Renal pelvis (tissue), 1 donor: ENCODE measurements at regions not wholly inside any gene's neighbourhood (a gene's known extent, or its start where the extent isn't known, plus 50 kb on each side); places are given as distances from the start of the nearest gene placed in this dataset.
"Not testable (repeated sequence)": the region's sequence is repeated elsewhere in the genome, so short reads cannot be mapped to it uniquely, and the experiment has no call there.

ENCODE experiments used
- DNase-seq: peaks from one replicate; pipeline ENCODE4 v3.0.0-alpha.2; 2013

DNA sequence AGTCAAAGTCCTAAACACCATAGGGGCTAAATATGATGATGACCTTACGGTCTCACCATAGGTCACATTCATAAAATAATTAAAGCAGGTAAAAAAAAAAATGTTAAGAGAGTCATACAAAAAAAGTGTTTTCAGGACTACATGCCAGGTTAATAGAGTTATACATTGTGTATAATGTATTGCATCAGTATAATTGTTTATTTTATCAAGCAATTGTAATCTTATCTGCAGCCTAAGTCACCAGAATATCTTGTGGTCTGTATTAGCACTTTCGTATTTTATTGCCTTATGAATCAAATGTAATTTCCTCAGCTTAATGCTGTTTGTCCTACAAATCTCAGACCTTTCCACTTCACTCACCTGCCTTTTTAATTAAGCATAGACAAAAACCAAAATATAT, 972.9 kb upstream of the PCDH20 start:
- DNase-seq: no peak

DNA sequence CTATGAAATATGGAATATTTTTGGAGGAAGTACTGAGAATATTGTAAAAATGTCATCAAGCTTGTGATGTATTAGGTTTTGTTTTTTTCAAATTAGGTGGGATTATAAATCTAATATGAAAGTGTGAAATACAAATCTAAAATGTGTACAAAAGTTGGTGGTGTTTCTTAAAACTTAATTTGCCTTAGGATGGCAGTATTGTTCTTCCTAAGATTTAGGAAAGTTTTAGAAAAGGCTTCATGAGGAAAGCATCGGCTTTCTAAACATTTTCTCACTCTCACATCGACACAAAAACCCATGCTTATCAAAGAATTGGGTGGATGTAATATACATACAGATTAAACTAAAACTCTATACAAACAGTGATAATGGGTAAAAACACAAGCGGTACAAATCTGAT, 972.0 kb upstream of the PCDH20 start:
- no peak for DNase-seq

- DNase-seq: not testable (repeated sequence)
Measured at GRCh38 chr13:62379241-62379640, 963.6 kb upstream of the PCDH20 start.

GRCh38 chr13:62377838-62378237, 962.2 kb upstream of the PCDH20 start:
- DNase-seq: no peak

DNA sequence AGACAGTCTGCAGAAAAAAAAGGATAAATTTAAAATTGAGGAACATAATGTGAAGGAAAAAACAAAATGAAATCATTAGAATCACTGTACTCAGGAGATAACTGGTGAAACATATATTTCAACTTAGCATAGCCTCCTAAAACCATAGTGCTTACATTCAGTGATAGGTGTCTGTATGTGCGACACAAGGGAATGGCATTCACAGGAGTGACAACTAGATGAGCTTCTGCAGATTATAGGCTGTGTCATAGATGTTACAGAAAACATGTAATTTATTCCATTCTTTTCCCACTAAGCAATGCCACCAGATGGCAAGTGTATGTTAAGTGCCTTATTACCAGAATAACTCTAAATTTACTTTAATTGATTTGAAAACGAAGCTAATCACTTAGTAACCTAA, 960.0 kb upstream of the PCDH20 start:
- DNase-seq: no peak

DNA sequence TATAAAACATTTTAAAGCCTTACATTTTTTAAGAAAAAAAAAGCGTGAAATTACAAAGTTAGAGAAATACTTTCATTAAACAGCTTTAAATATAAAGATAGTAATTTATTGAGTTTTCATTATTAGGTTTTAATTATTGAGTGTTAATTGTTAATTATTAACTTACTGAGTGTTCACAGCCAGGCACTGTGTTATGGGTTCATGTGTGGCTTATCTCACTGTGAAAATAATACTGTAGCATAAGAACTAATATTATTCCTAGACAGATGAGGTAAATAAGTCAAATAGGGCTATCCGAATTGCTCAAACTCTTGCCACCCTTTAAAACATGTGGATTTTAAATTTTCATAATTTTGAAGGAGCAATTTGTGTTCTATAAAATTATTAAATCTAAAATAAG, 956.1 kb upstream of the PCDH20 start:
- DNase-seq: no peak

DNA sequence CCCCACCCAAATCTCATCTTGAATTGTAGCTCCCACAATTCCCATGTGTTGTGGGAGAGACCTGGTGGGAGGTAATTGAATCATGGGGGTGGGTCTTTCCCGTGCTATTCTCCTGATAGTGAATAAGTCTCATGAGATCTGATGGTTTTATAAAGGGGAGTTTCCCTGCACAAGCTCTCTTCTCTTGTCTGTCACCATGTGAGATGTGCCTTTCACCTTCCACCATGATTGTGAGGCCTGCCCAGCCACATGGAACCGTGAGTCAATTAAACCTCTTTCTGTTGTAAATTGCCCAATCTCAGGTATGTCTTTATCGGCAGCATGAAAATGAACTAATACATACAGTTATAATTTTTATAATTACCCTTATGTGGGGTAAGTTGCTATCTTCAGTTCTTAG, 952.3 kb upstream of the PCDH20 start:
- DNase-seq: not testable (repeated sequence)

DNA sequence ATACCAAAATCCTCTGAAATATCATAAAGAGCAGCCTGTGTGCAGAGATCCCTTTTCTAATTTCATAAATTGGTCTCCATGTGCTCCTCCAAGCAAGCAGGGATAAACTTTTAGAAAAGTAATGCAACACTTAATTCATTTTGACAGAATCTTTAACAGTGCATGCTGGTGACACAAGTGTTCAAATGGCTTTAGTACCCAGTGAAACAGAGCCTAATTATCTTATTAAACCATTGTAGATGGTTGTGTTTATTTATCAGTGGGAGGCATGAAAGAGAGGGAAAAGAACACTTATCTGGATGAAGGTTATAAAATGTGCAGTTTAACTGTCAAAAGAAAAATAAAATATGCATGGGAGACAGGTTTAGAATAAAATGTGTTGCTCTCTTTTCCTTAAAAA, 945.0 kb upstream of the PCDH20 start:
- DNase-seq: no peak

- no peak for DNase-seq
Measured at GRCh38 chr13:62358646-62358932, 942.9 kb upstream of the PCDH20 start.

GRCh38 chr13:62357887-62358645, 942.4 kb upstream of the PCDH20 start:
- peak; percentile 7 for DNase-seq

DNA sequence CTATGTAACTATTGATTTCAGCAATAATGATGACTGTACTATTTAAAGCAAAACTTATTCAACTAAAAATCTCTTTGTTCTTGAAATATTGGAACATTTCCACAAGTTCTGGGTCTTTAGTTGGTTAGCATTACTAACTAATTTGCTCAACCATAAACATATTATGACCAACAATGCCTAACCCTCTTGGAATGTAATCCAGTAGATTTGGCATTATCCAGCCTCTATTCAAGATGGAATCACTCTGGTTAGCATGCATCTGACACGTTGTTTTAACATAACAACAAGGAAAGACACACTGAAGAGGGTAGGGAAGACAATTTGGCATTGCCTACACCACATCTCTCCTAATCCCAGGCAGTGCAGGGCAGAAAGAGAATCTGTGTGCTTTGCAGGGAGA, 941.3 kb upstream of the PCDH20 start:
- DNase-seq: no peak

GRCh38 chr13:62337109-62337880, 921.6 kb upstream of the PCDH20 start:
- DNase-seq: peak; percentile 9

DNA sequence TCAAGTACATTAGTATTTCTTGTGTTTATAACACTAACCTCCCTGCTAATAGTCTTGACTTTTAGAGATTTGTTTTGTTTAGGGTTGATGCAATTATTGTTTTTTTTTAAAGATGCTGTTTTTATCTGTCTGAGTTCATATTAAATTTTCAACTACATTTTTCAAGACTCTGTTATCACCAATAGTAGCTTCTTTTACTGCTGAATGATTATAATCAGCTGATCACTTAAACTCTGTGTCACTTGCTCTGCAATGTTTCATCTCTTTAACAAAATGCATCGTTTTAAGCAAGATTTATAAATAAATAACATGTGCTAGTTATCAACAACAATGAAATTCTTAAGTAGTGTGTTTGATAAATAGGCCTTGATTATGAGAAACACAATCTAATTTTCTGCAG, 920.9 kb upstream of the PCDH20 start:
- DNase-seq: no peak

GRCh38 chr13:62333466-62333865, 917.8 kb upstream of the PCDH20 start:
- DNase-seq: no peak

DNA sequence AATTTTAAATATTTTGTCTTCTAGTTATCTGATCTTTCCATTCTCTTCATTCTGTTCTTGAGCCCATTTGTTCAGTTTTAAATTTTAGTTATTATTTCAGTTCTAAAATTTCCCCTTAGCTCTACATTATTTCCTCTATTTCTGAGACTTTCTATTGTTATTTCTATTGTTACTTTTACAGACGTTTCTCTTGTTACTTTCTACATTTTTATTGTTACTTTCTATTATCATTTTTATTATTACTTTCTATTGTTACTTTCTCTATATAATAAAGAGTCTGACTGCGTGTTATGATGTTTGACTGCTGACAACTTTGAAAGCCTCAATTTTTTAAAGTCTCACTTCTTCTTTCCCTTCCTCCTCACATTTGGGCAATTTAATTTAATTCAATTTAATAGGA, 915.7 kb upstream of the PCDH20 start:
- no peak for DNase-seq

DNA sequence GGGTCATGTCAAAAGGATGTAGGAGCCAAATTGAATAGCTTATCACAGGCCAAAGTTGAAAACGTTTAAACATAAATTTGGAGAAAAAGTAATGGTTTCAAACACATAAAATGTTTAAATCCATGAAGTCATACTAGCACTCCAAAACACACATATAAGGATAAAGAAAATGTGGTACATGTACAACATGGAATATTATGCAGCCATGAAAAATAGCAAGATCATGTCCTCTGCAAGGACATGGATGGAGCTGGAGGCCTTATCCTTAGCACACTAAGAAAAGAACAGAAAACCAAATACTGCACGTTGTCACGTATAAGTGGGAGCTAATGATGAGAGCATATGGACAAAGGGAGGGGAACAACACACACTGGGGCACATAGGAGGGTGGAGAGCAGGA, 911.7 kb upstream of the PCDH20 start:
- no peak for DNase-seq

- DNase-seq: no peak
Measured at GRCh38 chr13:62324842-62325241, 909.2 kb upstream of the PCDH20 start.

DNA sequence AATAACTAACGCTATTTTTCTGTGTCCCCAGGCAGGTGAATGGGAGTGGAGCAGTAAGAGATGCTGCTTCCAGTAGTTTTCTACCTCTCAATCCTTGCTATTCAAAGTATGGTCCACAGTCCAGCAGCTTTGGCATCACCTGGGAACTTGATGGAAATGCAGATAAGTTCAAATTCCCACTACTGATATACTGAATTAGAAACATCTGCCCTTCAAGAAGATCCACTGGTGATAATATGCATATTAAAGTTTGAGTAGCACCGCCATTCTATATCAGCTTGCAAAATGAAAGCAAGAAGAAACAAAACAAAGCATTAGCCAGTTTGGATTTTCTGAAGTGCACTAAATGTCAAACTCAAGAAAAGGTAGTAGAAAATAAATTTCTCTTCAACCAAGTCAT, 906.2 kb upstream of the PCDH20 start:
- DNase-seq: no peak

DNA sequence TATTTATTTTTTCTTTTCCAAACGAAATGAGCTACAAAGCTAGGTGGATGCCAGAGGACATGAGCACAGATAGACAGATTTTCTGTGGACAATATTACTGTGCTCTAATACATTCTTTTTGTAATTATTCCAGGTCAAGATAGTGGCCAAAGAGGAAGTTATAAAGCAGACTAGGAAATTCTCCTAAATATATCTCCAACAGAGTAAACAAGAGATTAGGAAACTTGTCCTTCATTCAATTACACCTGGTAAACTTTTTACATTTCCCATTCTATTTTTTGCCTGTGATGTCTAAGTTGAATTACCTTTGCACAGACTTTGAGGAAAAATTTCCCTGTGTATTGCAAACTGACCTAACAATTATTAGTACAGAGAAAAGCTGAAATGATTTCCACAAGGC, 905.5 kb upstream of the PCDH20 start:
- no peak for DNase-seq

DNA sequence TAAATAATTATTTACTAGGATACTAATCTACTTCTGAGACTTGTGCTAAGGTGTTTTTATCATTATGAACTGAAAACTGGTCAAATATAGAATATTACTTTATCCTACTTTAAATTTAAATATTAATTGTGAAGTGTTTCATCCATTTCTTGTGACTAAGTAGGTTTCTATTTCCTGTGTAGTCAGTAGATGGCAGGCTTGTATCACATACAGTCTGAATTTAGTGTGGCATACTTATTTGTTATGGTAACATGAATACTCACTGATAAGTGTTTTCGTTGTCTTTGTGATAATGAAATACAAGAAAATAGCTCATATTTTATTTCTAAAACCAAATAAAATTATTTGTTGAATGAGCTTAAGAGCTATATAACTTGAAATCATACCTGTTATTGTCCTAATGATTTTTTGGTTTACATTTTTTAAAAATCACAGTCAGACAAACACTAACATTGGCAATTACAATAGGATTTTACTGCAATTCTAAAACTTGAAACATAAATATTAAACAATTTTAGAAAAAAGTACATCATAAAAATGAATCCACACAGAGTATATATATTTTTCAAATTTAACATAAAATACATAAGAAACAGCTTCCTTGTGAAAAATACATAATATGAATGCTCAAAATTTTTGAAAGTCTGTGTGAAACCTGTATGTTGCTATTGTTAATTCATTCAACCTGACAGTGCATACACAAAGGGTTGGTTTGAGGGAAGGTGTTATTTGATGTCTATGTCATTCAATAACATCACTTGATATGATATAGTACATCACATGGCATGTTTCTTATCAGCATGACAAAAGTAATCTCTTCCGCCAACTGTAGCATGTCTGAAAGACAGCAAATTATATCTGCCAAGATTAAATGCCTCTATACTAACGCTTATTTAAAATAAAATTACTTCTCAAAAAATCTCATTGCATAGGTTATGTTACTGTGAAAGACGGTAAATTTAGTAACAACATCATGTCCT, 904.8 kb upstream of the PCDH20 start:
- peak; percentile 48 for DNase-seq

GRCh38 chr13:62309904-62310303, 894.3 kb upstream of the PCDH20 start:
- no peak for DNase-seq

DNA sequence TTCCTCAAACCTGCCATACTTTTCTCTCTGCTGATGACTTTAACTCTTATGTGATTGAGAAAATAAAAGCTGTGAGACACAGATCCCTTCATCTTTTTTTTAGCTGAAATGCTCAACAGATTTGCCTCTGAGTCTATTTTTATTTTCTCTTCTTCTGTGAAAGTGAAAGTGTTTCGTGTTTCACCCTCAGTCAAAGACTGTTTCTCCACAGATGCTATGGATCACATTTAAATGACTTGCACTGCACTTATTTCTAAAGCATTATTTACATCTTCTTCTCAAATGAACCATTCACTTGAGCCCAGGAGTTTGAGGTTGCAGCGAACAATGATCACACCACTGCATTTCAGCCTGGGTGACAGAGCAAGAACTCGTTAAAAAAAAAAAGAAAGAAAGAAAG, 890.1 kb upstream of the PCDH20 start:
- no peak for DNase-seq

GRCh38 chr13:62302341-62302740, 886.7 kb upstream of the PCDH20 start:
- DNase-seq: no peak
